COLO829 (cell line): ENCODE measurements at regions not wholly inside any gene's neighbourhood (a gene's known extent, or its start where the extent isn't known, plus 50 kb on each side); places are given as distances from the start of the nearest gene placed in this dataset.
A peak's percentile ranks its signal among the peaks of the same experiment; 100 is the strongest.

Experiments
- DNase-seq: peaks from one replicate; pipeline ENCODE4 v3.0.0; 2012; ENCODE audit warnings: low spot score

- DNase-seq: no peak
These were observed 122.7 kb downstream of the CBLL2 start for GRCh38 chrX:22395372-22395771.

DNA sequence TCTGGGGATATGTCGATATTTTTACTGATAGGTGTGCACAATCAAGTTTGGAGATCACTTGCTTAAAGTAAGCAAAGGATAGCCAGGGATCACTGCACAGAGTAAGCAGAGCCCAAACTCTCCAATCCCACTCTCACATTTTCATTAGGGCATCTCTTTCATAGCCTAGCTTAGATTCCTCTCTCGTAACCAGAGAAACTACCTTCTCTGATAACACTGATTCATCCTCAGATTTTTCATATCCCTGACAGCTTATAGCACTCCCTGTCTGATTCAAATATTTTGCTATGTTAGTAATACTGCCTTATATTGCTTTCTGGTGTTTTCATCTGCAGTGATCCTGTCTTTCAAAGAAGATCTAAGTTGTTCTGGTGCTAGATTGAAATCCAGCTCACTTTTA lies 123.7 kb downstream of the CBLL2 start:
- DNase-seq: no peak

DNA sequence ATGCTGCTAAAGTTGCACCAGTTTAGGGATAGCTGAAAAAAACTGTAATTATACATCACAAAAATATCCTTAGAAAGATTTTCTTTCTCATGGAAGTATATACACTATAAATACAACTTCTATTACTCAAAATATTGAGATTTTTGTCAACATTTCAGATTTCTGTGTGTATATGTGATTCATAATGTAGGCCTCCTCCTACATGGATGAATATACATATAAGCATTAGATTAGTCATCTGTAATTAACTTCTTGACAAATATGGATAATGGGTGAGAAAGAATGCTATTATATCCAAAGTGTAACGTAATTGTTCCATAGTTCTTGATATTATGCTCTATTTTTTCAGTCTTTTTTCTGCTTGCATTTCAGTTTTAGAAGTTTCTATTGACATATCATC lies 124.9 kb downstream of the CBLL2 start:
- no peak for DNase-seq

GRCh38 chrX:22399437-22400192 lies 126.9 kb downstream of the CBLL2 start:
- DNase-seq: peak; percentile 68

DNA sequence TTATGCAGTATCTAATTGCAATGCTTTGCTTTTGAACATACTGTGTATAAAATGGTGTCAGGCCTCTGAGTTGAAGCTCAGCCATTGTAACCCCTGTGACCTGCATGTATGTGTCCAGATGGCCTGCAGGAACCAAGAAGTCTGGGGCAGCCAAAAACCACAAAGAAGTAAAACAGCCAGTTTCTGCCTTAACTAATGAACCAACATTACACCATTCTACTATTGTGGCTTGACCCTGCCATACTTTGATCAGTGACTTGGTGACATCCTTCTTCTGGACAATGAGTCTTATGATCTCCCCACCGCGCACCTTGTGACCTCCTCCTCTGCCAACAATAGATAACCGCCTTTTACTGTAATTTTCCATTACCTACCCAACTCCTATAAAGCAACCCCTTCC lies 131.6 kb downstream of the CBLL2 start:
- no peak for DNase-seq

DNA sequence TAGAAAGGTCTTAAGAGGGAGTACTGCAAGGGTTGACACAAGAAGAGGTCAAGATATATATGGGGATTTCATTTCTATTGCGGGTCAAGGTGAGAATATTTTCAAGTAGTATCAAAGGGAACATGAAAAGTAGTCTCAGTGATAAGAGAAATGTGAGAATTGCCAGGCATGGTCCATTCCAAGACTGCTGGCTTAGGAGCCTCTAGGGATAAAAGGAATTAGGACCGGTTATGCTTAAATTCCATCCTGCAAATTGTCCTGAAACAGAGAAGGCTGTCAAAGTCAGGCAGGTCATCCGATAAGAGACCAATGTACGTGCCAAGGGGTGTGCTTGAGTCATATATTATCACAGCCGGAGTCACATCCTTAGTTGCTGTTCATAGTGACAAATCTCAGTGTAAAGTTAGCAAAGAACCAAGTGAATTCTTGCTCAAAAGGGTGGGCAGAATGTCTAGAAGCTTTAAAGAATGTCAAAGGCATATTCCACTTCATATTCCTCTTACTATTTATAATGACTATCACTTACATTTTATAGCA lies 133.6 kb downstream of the CBLL2 start:
- no peak for DNase-seq

- no peak for DNase-seq
These were observed 136.7 kb downstream of the CBLL2 start for GRCh38 chrX:22409418-22409817.

DNA sequence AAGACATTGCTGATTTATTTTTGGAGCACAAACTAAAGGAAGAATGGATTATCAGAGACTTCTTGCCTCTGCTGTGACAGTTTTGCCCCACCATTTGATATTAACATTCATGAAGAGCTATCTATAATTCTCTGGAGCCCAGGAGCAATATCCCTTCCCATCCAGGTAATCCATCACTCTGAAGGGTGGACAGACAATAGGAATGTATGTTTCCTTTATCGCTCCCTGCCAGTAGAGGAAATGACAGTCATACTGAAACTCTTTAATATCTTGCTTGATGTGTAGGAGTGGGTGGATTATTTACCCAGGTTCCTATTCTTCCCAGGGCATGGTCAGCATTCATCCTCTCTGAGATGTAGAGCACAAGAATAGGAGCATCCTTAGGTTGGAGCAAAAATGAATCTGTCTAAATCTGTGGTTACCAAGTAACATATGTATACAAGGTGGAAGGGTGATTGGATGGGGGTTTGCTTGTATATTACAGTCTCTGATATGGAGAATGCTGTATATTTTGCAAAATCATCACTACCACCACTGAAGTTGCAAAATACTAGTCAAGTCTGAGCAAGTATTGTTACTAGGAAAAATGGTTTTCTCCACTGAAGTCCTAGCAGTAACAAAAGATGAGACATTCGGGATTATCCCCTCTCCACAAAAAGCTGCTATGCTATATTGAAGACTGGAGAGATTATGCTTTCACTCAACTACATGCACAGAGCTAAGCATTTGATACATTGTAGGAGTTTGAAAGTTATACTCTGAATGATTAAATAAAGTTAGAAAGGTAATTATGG lies 151.6 kb downstream of the CBLL2 start:
- DNase-seq: no peak

GRCh38 chrX:22424919-22425318 lies 152.2 kb downstream of the CBLL2 start:
- DNase-seq: no peak

DNA sequence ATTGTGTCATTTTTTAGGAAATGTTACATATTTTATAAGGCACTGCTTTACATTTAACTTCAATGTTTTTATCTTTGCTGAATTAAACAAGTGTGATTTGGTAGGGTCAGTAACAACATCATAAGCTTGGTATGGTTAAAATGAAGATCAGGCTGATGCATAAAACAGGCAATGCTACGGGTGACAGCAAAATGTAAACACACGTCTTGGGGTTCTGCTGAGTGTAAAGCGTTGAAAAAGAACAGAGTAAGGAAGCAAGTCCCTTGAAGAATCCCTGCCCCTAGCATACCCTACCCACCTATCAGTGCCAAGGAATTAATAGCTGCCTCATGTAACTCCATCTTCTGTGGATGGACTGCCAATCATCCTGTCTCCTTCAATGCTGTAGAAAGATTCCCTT lies 157.0 kb downstream of the CBLL2 start:
- DNase-seq: no peak

DNA sequence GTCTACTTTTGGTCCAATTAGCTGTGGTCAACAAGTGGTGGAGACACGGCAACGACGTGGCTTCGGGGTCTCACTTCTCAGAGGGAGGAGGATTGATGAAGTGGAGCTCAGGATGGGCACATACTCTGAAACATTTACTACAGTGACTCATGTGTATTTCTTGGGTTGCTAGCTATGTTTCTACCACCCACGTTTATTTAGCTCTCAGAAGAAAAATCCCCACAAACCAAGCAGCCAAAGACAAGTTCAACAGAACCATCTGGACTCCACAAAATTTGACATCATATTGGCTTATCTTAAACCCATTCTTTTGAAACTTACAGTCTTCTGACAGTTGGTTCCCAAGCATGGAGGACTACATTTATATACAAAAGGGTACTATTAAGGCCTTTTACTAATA lies 158.0 kb downstream of the CBLL2 start:
- DNase-seq: no peak

DNA sequence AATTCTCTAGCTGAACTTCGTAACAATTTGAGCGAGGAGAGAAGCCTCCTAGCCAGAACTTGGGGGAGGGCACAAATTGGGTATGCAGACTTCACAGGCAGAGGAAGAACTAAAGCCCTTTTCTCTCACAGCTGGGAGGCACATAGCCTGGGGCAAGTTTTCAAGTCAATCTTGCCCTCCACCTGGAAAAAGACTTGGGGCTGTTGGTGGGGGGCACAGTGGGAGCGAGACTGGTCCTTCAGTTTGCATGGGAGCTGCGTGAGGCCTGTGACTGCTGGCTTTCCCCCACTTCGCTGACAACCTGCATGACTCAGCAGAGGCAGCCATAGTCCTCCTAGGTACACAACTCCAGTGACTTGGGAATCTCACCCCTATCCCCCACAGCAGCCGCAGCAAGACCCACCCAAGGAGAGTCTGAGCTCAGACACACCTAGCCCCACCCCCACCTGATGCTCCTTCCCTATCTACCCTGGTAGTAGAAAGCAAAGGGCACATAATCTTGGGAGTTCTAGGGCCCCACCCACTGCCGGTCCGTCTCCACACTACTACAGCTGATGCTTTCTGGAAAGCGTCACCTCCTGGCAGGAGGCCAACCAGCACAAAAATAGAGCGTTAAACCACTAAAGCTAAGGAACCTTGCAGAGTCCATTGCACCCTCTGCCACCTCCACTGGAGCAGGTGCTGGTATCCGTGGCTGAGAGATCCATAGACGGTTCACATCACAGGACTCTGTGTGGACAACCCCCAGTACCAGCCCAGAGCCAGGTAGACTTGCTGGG lies 160.8 kb downstream of the CBLL2 start:
- no peak for DNase-seq

DNA sequence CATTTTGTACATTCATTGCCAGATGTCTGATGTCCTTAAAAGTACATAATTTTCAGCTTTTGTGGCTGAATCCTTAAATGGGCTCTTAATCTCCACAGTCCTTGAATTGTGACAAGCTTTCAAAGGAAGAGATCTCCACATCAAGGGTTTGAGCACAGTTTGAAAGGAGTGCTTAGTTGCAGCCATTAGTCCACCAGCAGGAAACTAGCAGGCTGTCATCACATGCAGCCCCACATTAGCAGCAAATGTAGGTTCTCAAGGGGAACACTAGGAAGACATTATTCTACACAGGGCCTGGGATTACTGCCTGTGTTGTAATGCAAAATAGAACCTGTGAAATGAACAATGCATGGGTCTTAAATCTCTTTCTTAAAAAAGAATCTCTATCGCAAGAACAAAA lies 173.2 kb downstream of the CBLL2 start:
- DNase-seq: no peak

- no peak for DNase-seq
These were observed 190.2 kb downstream of the CBLL2 start for GRCh38 chrX:22462959-22463358.

GRCh38 chrX:22467571-22467970 lies 194.9 kb downstream of the CBLL2 start:
- no peak for DNase-seq

- DNase-seq: no peak
These were observed 208.7 kb downstream of the CBLL2 start for GRCh38 chrX:22481436-22481835.

GRCh38 chrX:22486296-22486695 lies 213.6 kb downstream of the CBLL2 start:
- DNase-seq: no peak

DNA sequence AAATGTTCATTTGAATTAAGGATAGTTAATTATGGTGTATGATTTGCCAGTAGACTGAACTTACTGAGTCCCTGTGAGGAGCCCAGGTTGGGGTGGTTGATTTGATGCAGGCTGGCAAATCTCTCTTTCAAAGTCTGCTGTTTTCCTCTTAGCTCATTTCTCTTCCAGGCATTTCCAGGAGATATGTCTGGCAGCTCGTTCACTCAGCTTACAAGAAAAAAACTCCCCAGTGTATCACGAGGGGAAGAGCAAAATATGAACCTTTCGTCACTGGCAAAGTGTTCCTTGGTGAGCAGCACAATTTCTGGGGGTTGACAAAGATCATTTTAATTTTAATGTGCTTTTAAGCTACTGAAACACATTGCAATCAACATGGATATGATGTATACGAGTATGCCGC lies 244.2 kb downstream of the CBLL2 start:
- no peak for DNase-seq

GRCh38 chrX:22520128-22520828 lies 247.6 kb downstream of the CBLL2 start:
- no peak for DNase-seq

GRCh38 chrX:22526339-22526738 lies 253.6 kb downstream of the CBLL2 start:
- peak; percentile 50 for DNase-seq

DNA sequence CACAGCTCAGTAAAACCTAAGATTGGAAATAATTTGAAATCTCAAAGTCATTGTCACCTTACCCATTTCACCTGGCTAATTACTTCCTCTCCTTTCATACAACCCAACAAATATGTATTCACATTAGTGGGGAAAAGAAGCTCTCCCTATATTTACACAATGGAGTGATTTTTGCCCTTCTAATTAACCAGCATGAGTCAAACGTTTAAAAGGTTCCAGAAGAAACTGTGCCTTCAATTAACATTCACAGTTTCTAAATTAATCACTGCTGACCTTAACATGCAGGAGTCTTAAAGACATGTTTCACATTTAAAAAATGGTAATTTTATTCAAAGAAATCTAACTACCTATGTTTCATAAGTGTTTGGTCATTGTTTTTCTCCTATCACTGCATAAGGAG lies 254.6 kb downstream of the CBLL2 start:
- no peak for DNase-seq

DNA sequence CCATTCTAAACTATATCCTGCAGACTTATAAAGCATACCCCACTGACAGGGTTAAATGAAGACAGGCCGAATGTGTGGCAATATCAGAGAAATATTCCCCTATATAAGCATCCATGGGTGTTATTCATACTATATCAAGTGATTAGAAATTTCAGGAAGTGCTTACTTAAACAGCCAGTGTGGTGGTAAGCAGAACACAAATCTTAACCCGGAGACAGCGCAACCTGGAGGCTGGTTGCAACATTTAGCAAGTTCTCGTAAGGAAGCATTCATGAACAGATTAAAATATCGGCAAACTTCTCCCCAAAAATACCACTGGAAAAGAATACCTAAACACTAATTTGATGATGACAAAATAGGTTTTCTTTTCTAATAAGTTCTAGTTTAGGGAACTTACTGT lies 261.2 kb downstream of the CBLL2 start:
- no peak for DNase-seq
